ENCODE measurements at regions not wholly inside any gene's neighbourhood (a gene's known extent, or its start where the extent isn't known, plus 50 kb on each side); places are given as distances from the start of the nearest gene placed in this dataset.
A peak's percentile ranks its signal among the peaks of the same experiment; 100 is the strongest.

DNA sequence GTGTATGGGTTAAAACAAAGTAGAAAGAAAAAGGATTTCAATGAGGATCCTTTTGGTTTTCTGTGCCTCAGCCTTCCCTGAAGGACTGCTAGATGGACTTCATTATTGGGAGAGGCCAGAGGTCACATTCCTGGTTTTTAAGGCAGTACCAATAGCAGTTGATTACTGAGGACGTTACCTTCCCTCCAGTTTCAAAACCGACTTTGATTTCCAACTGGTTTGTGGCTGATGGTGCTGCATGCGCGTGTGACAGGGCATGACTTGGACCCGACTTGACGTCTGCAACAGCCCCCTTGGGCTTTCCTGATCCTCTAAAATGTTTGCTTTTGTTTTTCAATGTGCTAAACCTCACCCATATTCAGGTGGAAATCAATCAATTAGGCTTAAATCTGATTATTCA, 314.3 kb upstream of the ARGLU1 start:
- no peak for DNase-seq (ENCODE audit: low spot score)

- DNase-seq (ENCODE audit: low spot score) = no peak
Observed at GRCh38 chr13:106879806-106880205, 311.9 kb upstream of the ARGLU1 start.

GRCh38 chr13:106874323-106874722, 306.4 kb upstream of the ARGLU1 start:
- DNase-seq (ENCODE audit: low spot score) = no peak

GRCh38 chr13:106873810-106874209, 305.9 kb upstream of the ARGLU1 start:
- no peak for DNase-seq (ENCODE audit: low spot score)

- peak; percentile 4 for DNase-seq (ENCODE audit: low spot score)
Observed at GRCh38 chr13:106867249-106867648, 299.3 kb upstream of the ARGLU1 start.

- no peak for DNase-seq (ENCODE audit: low spot score)
Observed at GRCh38 chr13:106865716-106866440, 297.9 kb upstream of the ARGLU1 start.

DNA sequence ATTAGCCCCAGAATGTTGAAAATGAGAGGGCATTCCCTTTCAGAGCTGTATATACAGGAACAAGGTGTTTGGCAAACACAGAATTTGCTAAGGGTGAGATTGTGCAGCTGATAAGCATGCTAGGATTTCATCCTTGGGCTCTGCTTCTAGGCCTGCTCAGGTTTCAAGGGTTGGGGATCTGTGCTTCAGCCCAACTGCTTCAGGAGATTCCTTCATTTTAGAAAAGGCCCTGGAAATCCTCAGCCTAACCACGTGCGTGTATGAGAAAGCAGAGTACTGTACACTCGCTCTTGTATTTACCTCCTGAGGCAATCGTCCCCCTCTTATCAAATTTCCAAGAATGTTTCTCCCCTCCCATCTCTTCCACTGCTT, 291.6 kb upstream of the ARGLU1 start:
- no peak for DNase-seq (ENCODE audit: low spot score)

DNA sequence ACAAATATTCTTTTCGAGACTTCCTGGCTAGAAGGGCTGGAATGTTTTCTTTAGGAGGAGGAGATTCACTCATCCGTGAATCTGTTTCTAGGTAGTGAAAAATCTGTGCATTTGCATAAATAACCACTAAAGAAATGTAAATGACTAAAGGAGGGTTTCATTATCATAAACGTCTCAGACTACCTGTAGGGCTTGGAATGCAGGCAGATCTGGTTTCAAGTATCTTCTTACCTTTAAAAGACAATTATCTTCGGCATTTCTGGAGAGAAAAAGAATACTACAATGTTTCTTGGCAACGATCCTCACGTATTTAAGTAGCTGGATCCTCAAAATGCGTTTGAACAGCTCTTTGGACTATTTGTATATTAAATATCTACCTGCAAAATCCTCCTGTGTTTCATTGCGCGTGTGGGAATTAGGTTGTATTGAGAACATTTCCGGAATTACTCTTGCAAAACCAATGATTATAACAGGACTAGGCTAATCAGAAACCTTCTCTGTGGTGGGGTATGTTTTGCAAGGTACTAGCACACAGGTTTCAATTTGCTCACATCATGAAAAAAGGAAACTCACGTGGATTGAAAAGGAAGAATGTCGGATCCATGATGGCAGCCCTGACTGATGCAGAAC, 291.1 kb upstream of the ARGLU1 start:
- DNase-seq (ENCODE audit: low spot score) = no peak

GRCh38 chr13:106852436-106852835, 284.5 kb upstream of the ARGLU1 start:
- DNase-seq (ENCODE audit: low spot score) = no peak

GRCh38 chr13:106850973-106851650, 283.2 kb upstream of the ARGLU1 start:
- DNase-seq (ENCODE audit: low spot score) = no peak

DNA sequence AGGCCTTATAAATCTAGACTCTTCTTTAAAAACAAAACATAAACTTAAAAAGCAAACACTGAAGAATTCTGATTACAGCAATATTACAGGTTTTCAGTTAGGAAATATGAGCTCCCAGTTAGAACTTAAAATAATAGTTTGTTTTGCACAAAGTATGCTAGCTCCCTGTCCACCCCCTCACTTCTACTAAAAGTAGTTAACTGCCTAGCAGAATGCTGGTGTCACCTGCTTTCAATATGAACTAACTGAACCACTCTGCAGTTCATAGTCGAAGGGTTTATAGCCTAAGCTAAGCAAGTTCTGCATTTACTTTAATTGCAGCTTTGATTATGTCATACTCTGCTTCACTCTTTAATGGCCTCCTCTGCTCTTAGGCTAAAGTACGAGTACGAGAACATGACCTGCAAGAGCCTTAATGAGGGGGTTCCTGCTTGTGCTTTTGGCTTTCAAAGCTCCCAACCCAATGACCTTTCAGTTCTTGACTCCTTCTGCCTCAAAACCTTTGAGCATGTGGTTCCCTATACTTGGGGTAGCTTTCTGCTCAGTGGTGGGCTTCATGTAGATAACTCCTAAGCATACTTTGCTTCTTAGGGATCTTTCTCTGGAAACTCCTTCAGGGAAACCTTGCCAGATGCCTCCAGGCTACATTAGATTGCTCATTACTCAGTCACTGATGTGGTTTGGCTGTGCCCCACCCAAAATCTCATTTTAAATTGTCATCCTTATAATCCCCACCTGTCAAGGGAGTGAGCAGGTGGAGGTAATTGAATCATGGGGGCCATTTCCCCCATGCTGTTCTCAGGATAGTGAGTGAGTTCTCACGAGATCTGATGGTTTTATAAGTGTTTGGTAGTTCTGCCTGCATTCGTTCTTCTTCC, 278.9 kb upstream of the ARGLU1 start:
- no peak for DNase-seq (ENCODE audit: low spot score)

GRCh38 chr13:106836186-106836802, 268.4 kb upstream of the ARGLU1 start:
- DNase-seq (ENCODE audit: low spot score) = no peak

DNA sequence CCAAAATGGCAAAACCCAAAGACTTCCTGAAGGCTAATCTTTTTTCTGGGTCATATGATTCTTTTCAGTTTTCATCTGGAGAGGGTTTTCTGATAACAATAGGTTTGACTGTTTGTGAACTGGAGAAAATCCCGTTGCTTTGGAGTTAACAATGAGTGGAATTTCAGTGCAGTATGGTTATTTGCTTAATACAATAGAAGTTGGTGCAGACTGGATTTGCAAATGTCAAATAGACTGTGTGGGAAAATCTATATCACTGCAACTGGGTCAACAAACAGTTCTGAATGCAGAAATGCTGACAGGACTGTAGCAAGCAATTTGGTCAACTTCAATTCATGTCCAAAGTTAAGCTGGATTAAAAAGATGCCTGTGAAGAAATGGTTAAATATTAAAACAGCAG, 267.5 kb upstream of the ARGLU1 start:
- no peak for DNase-seq (ENCODE audit: low spot score)

DNA sequence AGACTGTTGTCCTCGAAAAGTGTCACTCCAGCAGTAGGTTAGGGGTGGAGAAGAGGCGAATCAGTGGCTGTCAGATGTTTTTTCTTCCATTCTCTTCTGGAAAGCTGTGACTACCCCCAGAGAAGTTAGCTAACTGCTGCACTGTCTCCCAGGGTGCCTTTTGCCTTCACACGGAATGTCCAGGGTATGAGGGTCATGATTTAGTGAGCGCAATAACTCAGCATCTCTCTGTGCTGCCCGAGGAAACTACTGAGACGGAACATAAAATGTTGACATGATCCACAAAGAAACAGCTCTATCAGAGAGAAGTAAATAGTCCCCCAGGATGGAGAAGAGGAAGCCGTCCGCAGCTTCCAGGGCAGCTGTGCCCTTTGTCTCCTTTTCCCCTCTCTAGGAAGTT, 254.0 kb upstream of the ARGLU1 start:
- no peak for DNase-seq (ENCODE audit: low spot score)

DNA sequence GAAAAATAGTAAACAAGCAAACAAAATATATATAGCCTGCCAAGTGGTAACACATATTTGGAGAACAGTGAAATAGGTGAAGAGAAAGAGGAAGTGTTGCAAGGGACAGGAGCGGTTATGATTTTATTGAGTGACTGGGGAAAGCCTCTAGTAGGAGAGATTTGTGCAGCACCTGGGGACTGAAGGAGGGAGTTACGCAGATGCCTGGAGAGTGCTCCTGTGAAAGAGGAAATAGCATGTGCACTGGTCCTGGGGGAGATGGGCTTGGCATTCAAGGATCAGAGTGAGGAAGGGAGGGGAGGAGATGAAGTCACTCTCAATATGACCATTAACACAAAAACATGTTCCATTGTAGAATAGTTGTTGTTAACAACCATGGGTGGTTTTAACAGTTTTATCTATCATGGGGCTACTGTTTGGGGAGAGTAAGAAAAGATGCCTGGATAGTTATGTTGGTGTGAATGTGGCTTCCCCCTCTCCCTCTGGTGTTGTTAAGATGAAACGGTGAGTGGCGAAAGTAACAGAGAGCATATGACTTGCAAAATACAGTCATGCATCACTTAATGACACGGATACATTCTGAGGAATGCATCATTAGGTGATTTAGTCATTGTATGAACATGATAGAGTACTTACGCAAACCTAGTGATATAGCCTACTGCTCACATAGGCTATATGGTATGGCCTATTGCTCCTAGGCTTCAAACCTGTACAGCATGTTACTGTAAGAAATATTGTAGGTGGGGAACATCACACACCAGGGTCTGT, 251.7 kb upstream of the ARGLU1 start:
- no peak for DNase-seq (ENCODE audit: low spot score)

DNA sequence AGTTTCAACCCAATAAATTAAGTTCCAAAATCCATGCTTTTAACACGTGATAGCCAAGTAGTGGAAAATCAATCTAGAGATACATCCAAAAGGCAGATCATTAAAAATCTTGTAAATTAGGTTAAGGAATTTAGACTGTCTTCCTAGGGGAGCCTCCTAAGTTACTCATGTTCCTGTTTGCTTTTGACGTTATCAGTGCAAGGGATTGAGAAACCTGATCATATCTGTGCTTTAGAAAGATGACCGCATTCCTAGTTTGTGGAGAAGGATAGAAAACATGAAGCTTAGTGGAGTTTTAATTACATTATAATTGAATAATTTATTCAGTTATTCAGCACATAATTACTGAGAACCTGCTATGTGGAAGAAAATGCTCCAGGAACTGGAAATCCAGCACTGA, 251.0 kb upstream of the ARGLU1 start:
- no peak for DNase-seq (ENCODE audit: low spot score)

GRCh38 chr13:106815545-106815944, 247.6 kb upstream of the ARGLU1 start:
- no peak for DNase-seq (ENCODE audit: low spot score)

GRCh38 chr13:106814463-106814862, 246.5 kb upstream of the ARGLU1 start:
- DNase-seq (ENCODE audit: low spot score) = no peak

DNA sequence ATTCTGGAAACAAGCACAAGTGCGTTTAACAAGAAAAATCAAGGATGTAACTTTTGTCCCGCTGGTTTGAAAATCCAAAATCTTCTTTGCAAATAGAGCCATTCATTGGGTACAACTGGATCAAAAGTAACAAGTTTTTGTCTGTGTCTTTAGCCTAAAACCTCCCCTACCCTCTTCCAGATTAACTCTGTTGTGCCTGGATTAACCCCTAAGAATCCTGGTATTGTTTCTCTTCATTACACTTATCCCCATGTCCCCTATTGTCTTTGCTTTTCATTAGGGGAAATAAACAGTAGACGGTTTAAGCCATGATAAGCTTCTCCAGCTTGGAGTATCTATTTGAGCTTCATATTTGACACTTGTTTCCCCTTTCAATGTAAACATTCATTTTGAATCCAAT, 242.1 kb upstream of the ARGLU1 start:
- no peak for DNase-seq (ENCODE audit: low spot score)

DNA sequence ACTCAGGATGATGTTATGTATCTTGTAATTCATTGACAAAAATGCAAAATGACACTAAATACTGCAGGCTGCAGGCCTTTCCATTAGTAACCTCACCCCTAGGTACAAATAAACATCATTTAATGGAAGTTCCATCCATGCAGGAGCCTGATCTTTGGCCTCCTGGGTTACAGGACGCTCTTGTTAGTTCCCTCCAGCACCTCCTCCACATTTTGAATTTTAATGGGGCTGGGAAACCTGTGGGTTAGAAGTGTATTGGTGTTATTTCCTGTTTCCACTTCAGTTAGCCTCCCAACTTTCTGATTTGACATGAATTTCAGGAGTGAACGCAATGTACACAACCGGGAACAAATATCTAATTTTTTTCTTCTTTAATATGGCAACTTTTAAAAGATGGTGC, 237.1 kb upstream of the ARGLU1 start:
- no peak for DNase-seq (ENCODE audit: low spot score)

GRCh38 chr13:106802917-106803316, 235.0 kb upstream of the ARGLU1 start:
- no peak for DNase-seq (ENCODE audit: low spot score)

Measured in globus pallidus (tissue), 1 donor.